Activated T-cell treated with anti-CD3 and anti-CD28 coated beads, Interleukin-2, amount 50 U/mL, for 1 hour (primary cell): ENCODE measurements at regions not wholly inside any gene's neighbourhood (a gene's known extent, or its start where the extent isn't known, plus 50 kb on each side); places are given as distances from the start of the nearest gene placed in this dataset.

Experiments used
- DNase-seq: peaks from one replicate; pipeline ENCODE4 v3.0.0-alpha.2; 2020

- no peak for DNase-seq
Measured at GRCh38 chr5:173691931-173692330, 75.5 kb upstream of the BOD1 start.

DNA sequence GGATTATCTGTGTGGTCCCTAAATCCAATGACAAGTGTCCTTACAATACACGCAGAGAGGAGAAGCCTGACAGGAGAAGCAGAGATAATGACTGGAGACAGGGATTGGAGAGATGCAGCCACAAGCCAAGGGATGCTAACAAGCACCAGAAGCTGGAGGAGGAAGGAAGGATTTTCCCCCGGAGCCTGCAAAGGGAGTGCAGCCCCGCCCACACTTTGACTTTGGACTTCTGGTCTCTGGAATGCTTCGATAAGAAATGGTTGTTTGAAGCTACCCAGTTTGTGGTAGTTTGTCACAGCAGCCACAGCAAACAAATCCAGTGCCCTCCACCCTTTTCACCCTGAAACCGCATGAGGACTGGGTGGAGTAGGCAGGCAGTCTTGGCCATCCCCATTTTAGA lies 77.2 kb upstream of the BOD1 start:
- DNase-seq, result no peak

- no peak for DNase-seq
Measured at GRCh38 chr5:173696216-173696615, 79.8 kb upstream of the BOD1 start.

DNA sequence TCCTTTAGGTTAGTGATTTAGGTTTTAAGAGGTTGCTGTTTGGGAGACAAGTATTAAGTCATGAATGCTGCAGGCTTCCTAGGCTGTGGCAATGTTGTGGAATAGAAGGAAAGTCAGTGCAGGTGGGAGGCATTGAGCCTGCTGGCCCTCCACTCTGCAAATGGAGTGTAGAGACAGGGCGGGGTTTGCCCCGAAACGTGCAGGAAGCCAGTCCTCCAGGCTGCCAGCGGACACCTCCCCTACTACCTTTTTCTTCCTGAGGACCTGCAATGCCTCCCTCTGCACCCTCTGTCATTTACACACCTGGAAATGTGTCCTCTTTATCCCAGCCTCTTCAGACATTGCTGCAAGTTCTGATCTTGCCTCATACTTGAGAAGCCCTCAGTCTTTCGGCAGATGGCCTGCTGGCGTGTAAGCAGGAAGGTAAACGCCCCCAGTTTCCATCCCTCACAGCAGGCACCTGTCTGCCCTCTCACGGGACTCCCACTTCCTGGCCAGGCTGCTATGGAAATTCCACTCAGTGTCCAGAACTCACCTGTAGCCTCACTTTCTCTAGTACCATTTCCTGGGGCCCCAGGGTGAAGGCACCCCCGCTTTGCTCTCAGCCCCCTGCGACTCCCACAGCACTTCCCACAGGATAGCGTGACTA lies 81.6 kb upstream of the BOD1 start:
- DNase-seq, result no peak

DNA sequence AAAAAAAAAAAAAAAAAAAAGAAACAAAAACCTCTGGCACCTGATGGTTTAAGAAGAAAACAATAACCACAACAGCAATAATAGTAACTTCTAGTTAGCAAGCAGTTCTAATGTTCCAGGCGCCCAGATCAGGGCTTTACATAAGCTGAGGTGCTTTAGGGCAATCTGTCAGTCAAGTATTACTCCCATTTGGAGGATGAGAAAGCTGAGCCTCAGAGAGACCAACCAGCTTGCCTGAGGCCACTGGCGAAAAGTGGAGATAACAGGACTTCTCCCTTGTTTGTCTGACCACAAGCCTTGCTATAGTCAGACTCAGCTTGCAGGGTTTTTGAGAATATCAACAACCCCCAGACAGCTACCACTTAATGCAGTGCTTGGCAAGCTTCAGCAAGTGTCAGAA lies 83.5 kb upstream of the BOD1 start:
- no peak for DNase-seq

DNA sequence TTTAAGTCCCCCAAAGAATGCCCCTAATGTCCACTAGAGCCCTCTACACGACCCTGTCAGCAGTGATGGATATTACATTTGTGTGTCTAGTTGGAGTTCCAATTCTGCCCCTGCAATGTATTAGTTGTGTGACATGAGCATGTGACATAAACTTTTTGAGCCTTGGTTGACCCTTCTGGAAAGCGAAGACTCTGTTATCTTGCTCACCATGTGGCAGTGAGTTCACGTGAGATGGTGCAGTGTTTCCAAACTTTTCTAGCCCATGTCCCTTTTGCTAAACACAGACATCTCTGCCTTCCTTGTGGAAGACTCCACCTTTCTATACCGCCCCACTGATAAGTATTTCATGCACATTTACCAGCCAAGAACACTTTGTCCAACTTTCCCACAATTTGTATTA lies 87.0 kb upstream of the BOD1 start:
- no peak for DNase-seq

DNA sequence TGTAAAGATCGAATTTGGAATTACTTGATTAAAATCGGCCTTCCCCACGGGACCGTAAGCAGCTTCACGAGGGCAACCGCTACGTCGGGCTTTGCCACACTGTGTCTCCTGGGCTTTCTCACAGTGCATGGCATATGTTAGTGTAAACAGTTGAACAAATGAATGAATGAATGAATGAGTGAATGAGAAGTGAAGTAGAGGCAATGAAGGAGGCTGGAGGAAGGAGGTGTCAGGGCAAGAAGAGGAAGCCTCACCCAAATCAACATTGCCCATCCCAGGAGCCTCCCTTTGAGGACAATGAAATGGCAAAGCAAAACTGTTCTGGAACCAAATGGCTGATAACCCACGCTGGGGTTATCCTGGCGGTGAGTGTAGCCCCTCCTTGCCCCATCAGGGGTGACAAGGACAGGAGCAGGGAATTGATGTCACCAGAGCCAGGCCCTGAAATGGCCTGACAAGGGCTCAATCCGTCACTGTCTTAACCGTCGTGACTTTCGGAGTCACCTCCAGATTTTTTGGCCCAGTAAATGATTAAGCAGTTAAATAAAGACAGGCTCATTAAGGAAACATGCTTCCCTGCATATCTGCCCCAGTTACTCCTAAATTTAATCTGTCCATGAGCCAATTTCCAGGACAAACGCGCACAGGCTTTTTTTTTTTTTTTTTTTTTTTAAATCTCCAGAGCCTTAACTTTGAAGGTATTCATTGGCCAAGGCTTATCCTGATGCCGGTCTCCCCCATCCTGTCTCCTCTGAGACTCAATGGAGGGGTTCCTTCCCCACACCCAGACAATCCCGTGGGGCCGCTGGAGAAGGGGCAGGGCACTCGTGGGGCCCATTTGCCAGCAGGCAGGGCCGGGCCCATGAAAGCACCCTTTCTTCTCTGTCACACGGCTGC lies 88.4 kb upstream of the BOD1 start:
- no peak for DNase-seq

GRCh38 chr5:173705512-173706044 lies 89.1 kb upstream of the BOD1 start:
- no peak for DNase-seq

GRCh38 chr5:173706700-173707099 lies 90.2 kb upstream of the BOD1 start:
- DNase-seq, result no peak

- DNase-seq, result no peak
Measured at GRCh38 chr5:173707392-173707791, 90.9 kb upstream of the BOD1 start.

GRCh38 chr5:173709145-173709544 lies 92.7 kb upstream of the BOD1 start:
- no peak for DNase-seq

DNA sequence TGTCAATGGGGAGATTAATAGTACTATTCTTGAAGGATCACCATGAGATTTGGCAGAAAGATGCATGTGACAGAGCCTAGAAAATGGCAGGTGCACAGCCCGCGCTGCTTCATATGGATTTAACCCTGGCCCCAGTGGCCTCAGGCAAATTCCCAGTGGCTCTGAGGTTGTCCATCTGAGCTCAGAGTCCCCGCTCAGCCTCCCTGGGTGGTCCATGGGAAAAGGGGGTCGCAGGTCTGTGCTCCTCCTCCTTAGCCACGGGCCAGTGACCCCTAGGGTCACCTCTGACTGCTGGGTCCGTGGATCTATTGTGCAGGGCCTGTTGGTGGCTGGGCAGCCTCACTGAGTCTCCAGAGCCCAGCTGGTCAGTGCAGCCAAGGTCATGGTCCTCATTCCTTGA lies 93.3 kb upstream of the BOD1 start:
- DNase-seq, result no peak

GRCh38 chr5:173710528-173710927 lies 94.1 kb upstream of the BOD1 start:
- no peak for DNase-seq

- DNase-seq, result no peak
Measured at GRCh38 chr5:173711466-173711865, 95.0 kb upstream of the BOD1 start.

- no peak for DNase-seq
Measured at GRCh38 chr5:173712609-173713175, 96.2 kb upstream of the BOD1 start.

GRCh38 chr5:173714551-173715428 lies 98.3 kb upstream of the BOD1 start:
- no peak for DNase-seq

DNA sequence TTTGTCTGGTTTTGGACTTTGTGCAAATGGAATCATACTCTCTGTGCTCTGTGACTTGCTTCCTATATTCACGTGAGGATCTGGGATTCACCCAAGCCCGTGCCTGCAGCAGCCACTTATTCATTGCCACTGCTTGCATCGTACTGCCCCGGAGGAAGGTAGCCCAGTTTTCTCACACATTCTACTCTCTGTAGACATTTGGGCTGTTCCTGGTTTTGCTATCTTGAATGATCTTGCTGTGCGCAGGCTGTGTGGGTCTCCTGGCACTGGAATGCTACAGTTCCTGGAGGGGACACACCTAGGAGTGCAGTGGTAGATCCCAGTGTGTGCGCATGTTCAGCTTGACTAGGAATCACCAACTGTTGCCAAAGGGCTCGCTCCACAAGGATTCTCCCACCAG lies 99.2 kb upstream of the BOD1 start:
- no peak for DNase-seq

- DNase-seq, result no peak
Measured at GRCh38 chr5:173716058-173716682, 99.7 kb upstream of the BOD1 start.

DNA sequence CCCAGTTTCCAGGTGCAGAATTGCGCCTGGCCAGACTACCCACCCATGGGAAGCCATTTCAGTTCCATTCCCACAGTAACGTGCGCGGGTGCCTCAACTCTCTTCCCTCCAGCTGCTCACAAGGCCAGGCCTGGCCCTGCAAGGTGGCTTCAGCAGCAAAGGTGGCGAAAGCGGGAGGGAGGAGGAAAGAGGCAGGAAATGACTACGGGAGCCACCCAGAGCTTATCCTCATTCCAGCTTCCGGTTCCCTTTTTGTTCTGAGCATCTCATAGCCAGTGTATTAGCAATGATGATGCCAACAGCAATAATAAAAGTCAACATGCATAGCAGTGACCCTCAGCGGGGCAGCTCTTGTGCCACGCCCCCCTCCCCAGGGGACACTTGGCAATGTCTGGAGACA lies 101.5 kb upstream of the BOD1 start:
- DNase-seq, result no peak

GRCh38 chr5:173718469-173718868 lies 102.0 kb upstream of the BOD1 start:
- no peak for DNase-seq

GRCh38 chr5:173719731-173720082 lies 103.3 kb upstream of the BOD1 start:
- no peak for DNase-seq

DNA sequence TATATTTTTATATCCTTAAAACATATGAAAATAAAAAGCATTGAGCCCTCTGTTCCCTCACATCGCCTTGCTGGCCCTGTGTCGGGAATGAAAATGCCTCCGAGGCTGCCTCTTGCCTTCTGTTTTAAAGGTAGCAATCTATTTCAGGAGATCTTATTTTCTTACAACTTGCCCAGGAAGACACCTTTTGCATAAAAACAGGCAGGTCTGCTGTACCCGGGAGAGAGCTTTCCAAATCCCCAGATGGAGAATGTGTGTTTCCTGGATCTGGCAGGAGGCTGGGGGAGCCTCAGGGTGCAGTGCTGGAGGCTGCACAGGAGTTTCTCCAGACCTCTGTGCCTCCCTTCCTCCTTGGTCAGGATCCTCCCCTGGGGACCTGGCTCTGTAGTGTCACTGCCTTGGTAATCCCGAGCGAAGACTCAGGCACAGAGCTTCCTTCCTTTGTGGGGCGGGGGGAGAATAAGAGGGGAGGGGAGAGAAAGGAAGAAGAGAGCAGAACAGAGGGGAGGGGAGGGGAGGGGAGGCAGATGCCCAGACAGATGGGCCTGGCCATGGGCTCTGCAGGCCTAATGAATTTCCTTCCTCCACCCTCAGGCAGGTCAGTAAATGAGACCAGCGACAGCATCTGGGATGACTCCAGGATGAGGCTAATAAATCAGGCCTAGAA lies 104.0 kb upstream of the BOD1 start:
- no peak for DNase-seq
